Esophagus squamous epithelium (tissue), 5 donors: ENCODE measurements at regions not wholly inside any gene's neighbourhood (a gene's known extent, or its start where the extent isn't known, plus 50 kb on each side); places are given as distances from the start of the nearest gene placed in this dataset.
"Not testable (repeated sequence)": the region's sequence is repeated elsewhere in the genome, so short reads cannot be mapped to it uniquely, and the experiment has no call there.

Experiments used
- DNase-seq: peaks from one replicate; lab custom pipeline; 2025; lab: John Stamatoyannopoulos, UW
- H3K27ac ChIP-seq, 4 donors: fragments of 200-600 bp; sonication (generic); one replicate each; pipeline ENCODE4 v1.5.1; 2016 to 2019; ENCODE audit warnings: mild to moderate bottlenecking in 1 of 4
- H3K27me3 ChIP-seq, 4 donors: fragments of 200-600 bp; sonication (generic); 1 replicate in 3 of 4; 2 replicates in 1 of 4; pipeline versions ENCODE4 v1.5.1 to v1.6.0; 2017 to 2021; ENCODE audit warnings: antibody characterized with exemption in 1 of 4
- H3K36me3 ChIP-seq, 3 donors: fragments of 200-600 bp; sonication (generic); one replicate each; pipeline ENCODE4 v1.5.1; 2016 to 2019
- H3K4me1 ChIP-seq, 3 donors: fragments of 200-600 bp; sonication (generic); one replicate each; pipeline ENCODE4 v1.5.1; 2017 to 2019
- H3K4me3 ChIP-seq, 4 donors: fragments of 200-600 bp; sonication (generic); 1 replicate in 3 of 4; 2 replicates in 1 of 4; pipeline ENCODE4 v1.5.1; 2016 to 2019; ENCODE audit warnings: mild to moderate bottlenecking in 2 of 4, moderate library complexity in 1 of 4
- H3K9me3 ChIP-seq, 3 donors: fragments of 200-600 bp; sonication (generic); one replicate each; pipeline ENCODE4 v1.5.1; 2016 to 2019
- CTCF ChIP-seq, 6 experiments: fragments of 450-650 bp in 4 of 6; fragments of 200-600 bp in 2 of 6; sonication (generic) in 2 of 6; IDR thresholded peaks; one replicate each; pipeline ENCODE4 v1.5.1; 2016 to 2019; ENCODE audit warnings: antibody characterized with exemption in 6 of 6, mild to moderate bottlenecking in 4 of 6, moderate library complexity in 4 of 6
- POLR2A ChIP-seq, 4 donors: fragments of 450-650 bp; IDR thresholded peaks; one replicate each; pipeline ENCODE4 v1.6.1; 2017; ENCODE audit warnings: antibody characterized with exemption in 4 of 4, mild to moderate bottlenecking in 4 of 4, moderate library complexity in 3 of 4
- WGBS, 2 donors: methylation state at CpG; one replicate each; pipeline ENCODE4 v1.1.5; 2018; 5-methylcytosine and 5-hydroxymethylcytosine counted together
- intact Hi-C: fragments of 100-400 bp; cut with DNase I; formaldehyde crosslinking; loops from one replicate; pipeline ENCODE4 v1.15.0; 2022
- donor health status: DM: yes; HTN: yes; CAD: no.

DNA sequence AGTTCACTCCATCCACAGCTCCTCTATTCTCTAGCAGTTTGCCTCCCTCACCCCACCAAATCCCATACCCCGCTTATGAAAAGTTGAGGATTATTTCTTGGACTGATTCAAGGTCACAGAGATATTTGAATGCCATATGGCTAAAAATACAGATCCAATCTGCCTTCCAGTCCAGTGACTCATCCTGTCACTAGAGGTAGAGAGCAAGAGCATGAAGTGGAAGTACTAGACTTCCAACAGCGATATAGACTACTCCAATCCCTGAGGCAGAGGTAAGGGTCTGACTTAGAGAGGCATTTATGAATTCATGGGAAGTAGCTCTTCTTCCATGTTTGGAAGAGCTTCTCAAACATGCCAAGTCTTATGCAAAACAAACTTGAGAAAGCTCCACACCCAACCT, 72.4 kb upstream of the CCL21 start:
- TF ChIP-seq POLR2A (IDR thresholded peaks at IDR 0.05) (no peak), CTCF (IDR thresholded peaks at IDR 0.05) (no peak)
- intact Hi-C loops, result no loop called here
- no peaks in the 10 kb centered on the region for H3K4me1 ChIP-seq
- no peak overlapping the region for H3K27ac ChIP-seq
- no peak for DNase-seq
- H3K4me3 ChIP-seq, result no peak overlapping the region
- whole genome bisulfite sequencing, 2 donors, result 89 to 92% methylated on average over 2 of the region's 2 CpGs
- H3K9me3 ChIP-seq, result no peaks in the 10 kb centered on the region
- no peaks in the 10 kb centered on the region for H3K36me3 ChIP-seq
- peaks cover 0 to 4% (median 0%) of the 10 kb centered on the region in 4 donors for H3K27me3 ChIP-seq

- H3K27me3 ChIP-seq, result peaks cover 0 to 10% (median 0%) of the 10 kb centered on the region in 4 donors
- no peak overlapping the region for H3K27ac ChIP-seq
- TF ChIP-seq CTCF (IDR thresholded peaks at IDR 0.05) (no peak), POLR2A (IDR thresholded peaks at IDR 0.05) (no peak)
- H3K4me3 ChIP-seq, result no peak overlapping the region
- H3K36me3 ChIP-seq, result no peaks in the 10 kb centered on the region
- H3K4me1 ChIP-seq, result no peaks in the 10 kb centered on the region
- WGBS, 2 donors, result 74 to 90% methylated on average over 1 to 2 of the region's 2 CpGs
- no peak for DNase-seq
- intact Hi-C loops, result no loop called here
- no peaks in the 10 kb centered on the region for H3K9me3 ChIP-seq
These were observed 67.7 kb upstream of the CCL21 start for GRCh38 chr9:34777666-34778065.

GRCh38 chr9:34773955-34774354, 64.0 kb upstream of the CCL21 start:
- peaks cover 0 to 22% (median 0%) of the 10 kb centered on the region in 4 donors for H3K27me3 ChIP-seq
- WGBS, 2 donors, result 71 to 80% methylated on average over 1 of the region's 1 CpG
- H3K27ac ChIP-seq, result no peak overlapping the region
- H3K4me1 ChIP-seq, result no peaks in the 10 kb centered on the region
- no peaks in the 10 kb centered on the region for H3K9me3 ChIP-seq
- intact Hi-C loops, result no loop called here
- no peak for DNase-seq
- H3K36me3 ChIP-seq, result no peaks in the 10 kb centered on the region
- TF ChIP-seq CTCF (IDR thresholded peaks at IDR 0.05) (no peak), POLR2A (IDR thresholded peaks at IDR 0.05) (no peak)
- H3K4me3 ChIP-seq, result no peak overlapping the region

- no peak for TF ChIP-seq CTCF (IDR thresholded peaks at IDR 0.05)
- TF ChIP-seq POLR2A (IDR thresholded peaks at IDR 0.05), result no peak
- WGBS, 2 donors, result 62 to 65% methylated on average over 4 of the region's 4 CpGs
- Histone ChIP-seq H3K27ac (no peak overlapping the region), H3K4me1 (no peaks in the 10 kb centered on the region), H3K27me3 (peaks cover 0 to 22% (median 0%) of the 10 kb centered on the region in 4 donors), H3K36me3 (no peaks in the 10 kb centered on the region), H3K9me3 (no peaks in the 10 kb centered on the region), H3K4me3 (no peak overlapping the region)
- DNase-seq, result no peak
- intact Hi-C loops, result no loop called here
These were observed 63.5 kb upstream of the CCL21 start for GRCh38 chr9:34773306-34773910.

GRCh38 chr9:34771007-34771406, 61.1 kb upstream of the CCL21 start:
- intact Hi-C loops, result no loop called here
- H3K9me3 ChIP-seq, result no peaks in the 10 kb centered on the region
- WGBS, 2 donors, result 45 to 56% methylated on average over 4 of the region's 4 CpGs
- H3K36me3 ChIP-seq, result no peaks in the 10 kb centered on the region
- no peak overlapping the region for H3K4me3 ChIP-seq
- peaks cover 0 to 16% (median 0%) of the 10 kb centered on the region in 4 donors for H3K27me3 ChIP-seq
- no peak overlapping the region for H3K27ac ChIP-seq
- no peak for TF ChIP-seq POLR2A (IDR thresholded peaks at IDR 0.05)
- TF ChIP-seq CTCF (IDR thresholded peaks at IDR 0.05), result no peak
- no peaks in the 10 kb centered on the region for H3K4me1 ChIP-seq
- DNase-seq, result no peak

DNA sequence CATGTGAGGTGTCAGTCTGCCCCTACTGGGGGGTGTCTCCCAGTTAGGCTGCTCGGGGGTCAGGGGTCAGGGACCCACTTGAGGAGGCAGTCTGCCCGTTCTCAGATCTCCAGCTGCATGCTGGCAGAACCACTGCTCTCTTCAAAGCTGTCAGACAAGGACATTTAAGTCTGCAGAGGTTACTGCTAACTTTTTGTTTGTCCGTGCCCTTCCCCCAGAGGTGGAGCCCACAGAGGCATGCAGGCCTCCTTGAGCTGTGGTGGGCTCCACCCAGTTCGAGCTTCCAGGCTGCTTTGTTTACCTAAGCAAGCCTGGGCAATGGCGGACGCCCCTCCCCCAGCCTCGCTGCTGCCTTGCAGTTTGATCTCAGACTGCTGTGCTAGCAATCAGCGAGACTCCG, 57.2 kb upstream of the CCL21 start:
- H3K9me3 ChIP-seq, H3K4me3 ChIP-seq, intact Hi-C loops, H3K4me1 ChIP-seq, H3K36me3 ChIP-seq, DNase-seq, H3K27ac ChIP-seq: not testable (repeated sequence)
- H3K27me3 ChIP-seq, result peaks cover 0 to 16% (median 0%) of the 10 kb centered on the region in 4 donors
- WGBS, 2 donors, result 33% methylated on average over 1 of the region's 9 CpGs; no CpG with 5 or more reads in 1 of the 2 donors
